ENCODE measurements at regions not wholly inside any gene's neighbourhood (a gene's known extent, or its start where the extent isn't known, plus 50 kb on each side); places are given as distances from the start of the nearest gene placed in this dataset.

- TF ChIP-seq POLR2A (IDR thresholded peaks at IDR 0.05; ENCODE audit: low read length), result no peak
- no peak for DNase-seq
Measured at GRCh38 chr11:30089921-30090320, 73.1 kb upstream of the KCNA4 start.

- no peak for DNase-seq
- TF ChIP-seq GATA1 (IDR thresholded peaks at IDR 0.05; ENCODE audit: low read depth, low read length) (no peak), POLR2A (IDR thresholded peaks at IDR 0.05; ENCODE audit: low read length) (no peak)
Measured at GRCh38 chr11:30091246-30091645, 74.4 kb upstream of the KCNA4 start.

DNA sequence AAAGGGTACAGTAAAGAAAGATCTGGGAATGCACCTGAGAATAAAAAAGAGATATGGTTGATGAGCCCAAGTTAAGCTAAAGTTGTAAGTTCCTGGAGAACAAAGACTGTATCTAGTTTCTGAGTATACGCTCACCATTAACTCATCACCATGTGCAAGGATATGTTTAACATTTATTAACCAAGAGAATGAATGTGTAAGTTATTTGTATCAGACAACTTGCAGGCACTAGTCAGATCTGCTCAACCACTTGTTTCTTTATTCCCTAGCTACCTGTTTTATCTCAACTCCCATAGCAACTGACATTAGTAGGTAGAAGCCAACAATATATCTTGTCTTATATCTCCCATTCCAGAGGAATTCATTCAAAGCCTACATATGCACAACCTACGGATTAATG, 74.9 kb upstream of the KCNA4 start:
- TF ChIP-seq GATA1 (IDR thresholded peaks at IDR 0.05; ENCODE audit: low read depth, low read length), result no peak
- no peak for TF ChIP-seq POLR2A (IDR thresholded peaks at IDR 0.05; ENCODE audit: low read length)
- no peak for DNase-seq

DNA sequence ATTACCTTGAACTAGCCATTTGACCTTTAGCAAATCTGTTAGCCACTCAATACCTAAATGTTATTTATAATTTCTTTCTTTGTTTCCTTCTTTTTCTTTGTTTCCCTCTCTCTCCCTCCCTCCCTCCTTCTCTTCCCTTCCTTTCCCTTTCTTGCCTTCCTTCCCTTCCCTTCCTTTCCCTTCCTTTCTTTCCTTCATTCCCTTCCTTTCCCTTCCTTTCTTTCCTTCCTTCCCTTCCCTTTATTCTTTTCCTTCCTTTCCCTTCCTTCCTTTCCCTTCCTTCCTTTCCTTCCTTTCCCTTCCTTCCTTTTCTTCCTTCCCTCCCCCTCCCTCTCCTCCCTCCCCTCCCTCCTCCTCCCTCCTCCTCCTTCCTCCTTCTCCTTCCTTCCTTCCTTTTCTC, 75.7 kb upstream of the KCNA4 start:
- no peak for DNase-seq
- TF ChIP-seq GATA1 (IDR thresholded peaks at IDR 0.05; ENCODE audit: low read depth, low read length), result no peak
- TF ChIP-seq POLR2A (IDR thresholded peaks at IDR 0.05; ENCODE audit: low read length), result no peak

GRCh38 chr11:30100495-30100894, 83.7 kb upstream of the KCNA4 start:
- no peak for DNase-seq
- TF ChIP-seq GATA1 (IDR thresholded peaks at IDR 0.05; ENCODE audit: low read depth, low read length) (no peak), POLR2A (IDR thresholded peaks at IDR 0.05; ENCODE audit: low read length) (no peak)

DNA sequence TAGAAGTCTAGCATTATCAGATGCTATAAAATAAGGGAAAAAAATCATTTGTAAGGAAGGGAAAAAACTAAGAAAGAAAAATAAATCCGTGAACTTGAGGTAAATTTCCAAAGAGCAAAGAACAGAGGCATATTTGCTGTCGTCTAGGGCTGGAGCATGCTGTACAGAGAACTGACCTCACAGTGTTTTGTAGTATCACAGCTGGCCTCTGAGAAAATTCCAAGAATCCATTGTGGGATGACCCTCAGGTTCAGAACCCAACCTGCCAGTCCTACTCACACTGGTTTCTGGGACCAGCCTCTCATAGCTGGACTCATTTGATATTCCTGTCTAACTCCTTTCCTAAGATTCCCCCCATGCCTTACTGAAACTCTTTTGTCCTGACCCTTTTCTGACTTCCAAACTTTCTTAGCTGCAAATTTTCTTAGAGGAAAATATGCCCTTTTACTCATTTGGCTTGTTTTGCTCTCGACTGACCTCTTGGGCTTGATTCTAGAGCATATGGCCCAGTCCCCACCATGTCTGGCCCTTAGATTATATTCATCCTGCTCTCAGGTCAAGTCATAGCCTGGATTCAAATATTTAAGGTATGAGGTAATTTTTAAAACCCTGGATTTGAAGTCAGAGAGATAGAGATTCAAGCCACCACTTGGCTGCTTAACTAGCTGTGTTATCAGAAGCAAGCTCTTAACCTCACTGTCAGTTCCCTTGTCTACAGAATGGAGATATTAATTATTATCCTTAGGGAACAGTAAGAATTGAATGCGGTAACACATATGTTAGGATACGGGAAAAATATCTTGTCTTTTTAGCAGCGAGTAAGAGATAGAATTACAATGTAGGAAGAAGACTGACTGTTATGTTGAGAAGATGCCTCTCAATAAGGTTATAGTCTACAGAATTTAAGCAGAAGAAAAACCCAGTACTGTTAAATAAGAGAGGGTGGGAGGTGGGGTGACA, 89.7 kb upstream of the KCNA4 start:
- TF ChIP-seq GATA1 (IDR thresholded peaks at IDR 0.05; ENCODE audit: low read depth, low read length), result no peak
- no peak for DNase-seq

- no peak for DNase-seq
Measured at GRCh38 chr11:30107899-30108298, 91.1 kb upstream of the KCNA4 start.

GRCh38 chr11:30109774-30110173, 92.9 kb upstream of the KCNA4 start:
- no peak for DNase-seq
- no peak for TF ChIP-seq GATA1 (IDR thresholded peaks at IDR 0.05; ENCODE audit: low read depth, low read length)

More at GRCh38 chr11:30107899-30108298, 91.1 kb upstream of the KCNA4 start:
- no peak for TF ChIP-seq GATA1 (IDR thresholded peaks at IDR 0.05; ENCODE audit: low read depth, low read length)
- no peak for TF ChIP-seq POLR2A (IDR thresholded peaks at IDR 0.05; ENCODE audit: low read length)

GRCh38 chr11:30110691-30111090, 93.9 kb upstream of the KCNA4 start:
- no peak for DNase-seq
- TF ChIP-seq GATA1 (IDR thresholded peaks at IDR 0.05; ENCODE audit: low read depth, low read length), result no peak
- no peak for TF ChIP-seq POLR2A (IDR thresholded peaks at IDR 0.05; ENCODE audit: low read length)

DNA sequence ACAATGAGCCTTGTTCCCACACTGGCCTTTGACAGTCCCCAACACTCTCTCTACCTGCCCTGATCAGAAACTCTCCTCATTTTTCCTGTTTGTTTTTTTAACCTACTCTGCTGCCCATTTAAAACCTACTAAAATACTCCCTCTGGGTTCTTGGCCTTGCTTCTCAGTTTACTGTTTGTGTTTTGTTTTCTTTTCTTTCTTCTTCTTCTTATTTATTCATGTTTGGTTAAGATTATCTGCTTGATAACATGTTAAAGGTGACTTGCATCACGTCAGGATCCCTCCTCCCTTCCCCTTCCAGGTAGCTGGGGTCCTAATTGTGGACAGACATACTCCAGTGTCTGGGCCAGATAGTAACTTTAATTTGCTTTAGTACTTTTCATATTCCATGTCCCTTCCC, 95.0 kb upstream of the KCNA4 start:
- TF ChIP-seq POLR2A (IDR thresholded peaks at IDR 0.05; ENCODE audit: low read length), result no peak
- no peak for TF ChIP-seq GATA1 (IDR thresholded peaks at IDR 0.05; ENCODE audit: low read depth, low read length)
- DNase-seq, result no peak

GRCh38 chr11:30113326-30113898, 96.6 kb upstream of the KCNA4 start:
- DNase-seq, result no peak
- TF ChIP-seq POLR2A (IDR thresholded peaks at IDR 0.05; ENCODE audit: low read length) (no peak), GATA1 (IDR thresholded peaks at IDR 0.05; ENCODE audit: low read depth, low read length) (no peak)

- no peak for DNase-seq
- TF ChIP-seq GATA1 (IDR thresholded peaks at IDR 0.05; ENCODE audit: low read depth, low read length), result no peak
- no peak for TF ChIP-seq POLR2A (IDR thresholded peaks at IDR 0.05; ENCODE audit: low read length)
Measured at GRCh38 chr11:30116512-30116911, 99.7 kb upstream of the KCNA4 start.

DNA sequence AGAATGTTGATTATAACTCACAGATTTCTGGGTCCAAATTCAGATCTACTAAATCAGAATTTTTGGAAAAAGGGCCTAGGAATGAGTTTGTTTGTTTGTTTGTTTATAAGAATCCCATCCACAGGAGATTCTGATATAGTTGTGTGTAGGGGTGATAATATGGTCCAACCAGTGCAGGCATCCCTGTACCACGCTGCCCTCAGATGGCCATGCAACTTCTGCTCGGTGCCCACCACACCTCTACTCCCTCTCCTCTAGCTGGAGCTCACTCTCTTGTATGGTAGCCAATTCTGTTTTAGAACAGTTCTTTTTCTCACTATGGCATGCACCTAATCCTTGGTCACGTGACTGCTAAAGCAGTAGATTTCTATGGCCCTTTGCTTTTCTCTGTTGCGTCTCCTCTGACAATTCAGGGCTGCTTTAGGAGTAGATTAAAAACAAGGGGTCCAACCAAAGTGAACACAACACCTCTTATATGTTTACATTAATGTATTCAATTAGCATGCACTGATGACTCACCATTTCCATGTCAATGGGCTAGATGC, 103.3 kb upstream of the KCNA4 start:
- DNase-seq, result no peak
- no peak for TF ChIP-seq GATA1 (IDR thresholded peaks at IDR 0.05; ENCODE audit: low read depth, low read length)
- no peak for TF ChIP-seq POLR2A (IDR thresholded peaks at IDR 0.05; ENCODE audit: low read length)

DNA sequence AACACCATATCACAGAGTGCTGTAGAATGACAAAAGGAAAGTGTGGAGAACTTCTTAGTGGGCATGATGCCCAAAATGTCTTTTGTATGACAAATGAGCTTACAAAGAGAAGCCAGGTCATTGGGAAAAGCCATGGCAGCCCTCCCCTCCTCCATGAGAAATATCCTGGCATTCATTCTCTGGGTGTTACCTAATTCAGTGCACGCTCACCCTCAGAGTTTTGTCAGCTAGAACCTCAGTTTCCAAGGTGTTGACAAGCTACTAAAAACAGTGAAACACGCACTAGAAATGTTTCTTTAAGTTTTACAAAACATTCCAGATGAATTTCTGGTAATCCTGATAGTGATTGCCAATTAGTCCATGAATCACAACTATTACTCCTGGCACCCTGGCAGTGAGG, 105.4 kb upstream of the FSHB start:
- no peak for DNase-seq
- TF ChIP-seq GATA1 (IDR thresholded peaks at IDR 0.05; ENCODE audit: low read depth, low read length), result no peak
- no peak for TF ChIP-seq POLR2A (IDR thresholded peaks at IDR 0.05; ENCODE audit: low read length)

All from erythroblast (primary cell).